Hematopoietic multipotent progenitor cell (in vitro differentiated cells): ENCODE measurements at regions not wholly inside any gene's neighbourhood (a gene's known extent, or its start where the extent isn't known, plus 50 kb on each side); places are given as distances from the start of the nearest gene placed in this dataset.

ENCODE experiments used
- DNase-seq, 3 donors: peaks; one replicate each; pipeline ENCODE4 v3.0.0-alpha.2; 2011 to 2015; ENCODE audit warnings: low read depth in 2 of 3, low spot score in 2 of 3

DNA sequence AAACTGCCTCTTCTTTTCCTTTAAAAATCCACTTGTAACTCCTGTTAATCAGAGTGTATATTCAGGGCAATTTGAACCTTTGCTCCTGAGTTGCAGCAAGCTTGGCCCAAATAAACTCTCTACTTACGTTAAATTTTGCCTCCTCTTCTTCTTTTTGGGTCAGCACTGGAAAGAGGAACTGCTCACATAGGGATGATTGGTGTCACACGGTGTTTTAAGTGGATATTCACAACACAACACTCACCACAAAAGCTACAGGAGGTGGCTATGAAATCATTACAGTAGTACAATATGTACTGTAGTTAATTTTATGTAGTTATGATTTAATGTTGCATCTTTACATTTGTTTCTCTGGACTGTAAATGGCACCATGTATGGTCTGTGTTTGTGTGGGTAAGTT, 96.8 kb upstream of the DOCK9 start:
- no peak for DNase-seq

DNA sequence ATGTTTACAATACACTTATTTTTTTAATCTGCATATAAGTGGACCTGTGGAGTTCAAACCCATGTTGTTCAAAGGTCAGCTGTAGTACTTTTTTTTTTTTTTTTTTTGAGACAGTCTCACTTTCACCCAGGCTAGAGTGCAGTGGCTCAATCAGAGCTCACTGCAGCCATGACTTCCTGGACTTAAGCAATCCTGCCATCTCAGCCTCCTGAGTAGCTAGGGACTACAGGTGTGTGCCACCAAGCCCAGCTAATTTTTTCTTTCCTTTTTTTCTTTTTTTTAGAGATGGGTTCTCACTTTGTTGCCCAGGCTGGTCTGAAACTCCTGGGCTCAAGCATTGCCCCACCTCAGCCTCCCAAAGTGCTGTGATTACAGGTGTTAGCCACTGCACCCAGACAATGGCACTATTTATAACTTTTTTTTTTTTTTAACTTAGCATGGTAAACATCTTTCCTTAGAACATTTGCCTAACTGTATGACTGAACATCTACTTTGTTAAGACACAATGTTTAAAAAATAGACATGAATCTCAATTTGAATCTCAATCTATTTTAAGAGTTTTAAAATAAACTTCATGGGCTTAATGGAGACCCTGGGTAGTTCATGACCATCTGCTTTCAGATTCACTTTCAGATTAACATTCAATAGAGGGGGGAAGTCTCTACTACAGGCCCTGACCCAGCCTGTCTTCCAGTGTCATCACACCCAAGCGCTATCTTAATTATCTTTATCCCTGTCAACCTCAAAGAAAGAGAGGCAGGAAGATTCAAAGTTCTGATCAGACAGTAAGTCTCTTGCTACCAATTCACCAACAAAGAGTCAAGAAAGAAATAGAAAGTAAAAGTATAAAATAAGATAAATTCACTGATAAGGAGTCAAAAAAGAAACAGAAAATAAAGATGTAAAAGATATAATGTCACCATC, 97.7 kb upstream of the DOCK9 start:
- DNase-seq, result no peak

DNA sequence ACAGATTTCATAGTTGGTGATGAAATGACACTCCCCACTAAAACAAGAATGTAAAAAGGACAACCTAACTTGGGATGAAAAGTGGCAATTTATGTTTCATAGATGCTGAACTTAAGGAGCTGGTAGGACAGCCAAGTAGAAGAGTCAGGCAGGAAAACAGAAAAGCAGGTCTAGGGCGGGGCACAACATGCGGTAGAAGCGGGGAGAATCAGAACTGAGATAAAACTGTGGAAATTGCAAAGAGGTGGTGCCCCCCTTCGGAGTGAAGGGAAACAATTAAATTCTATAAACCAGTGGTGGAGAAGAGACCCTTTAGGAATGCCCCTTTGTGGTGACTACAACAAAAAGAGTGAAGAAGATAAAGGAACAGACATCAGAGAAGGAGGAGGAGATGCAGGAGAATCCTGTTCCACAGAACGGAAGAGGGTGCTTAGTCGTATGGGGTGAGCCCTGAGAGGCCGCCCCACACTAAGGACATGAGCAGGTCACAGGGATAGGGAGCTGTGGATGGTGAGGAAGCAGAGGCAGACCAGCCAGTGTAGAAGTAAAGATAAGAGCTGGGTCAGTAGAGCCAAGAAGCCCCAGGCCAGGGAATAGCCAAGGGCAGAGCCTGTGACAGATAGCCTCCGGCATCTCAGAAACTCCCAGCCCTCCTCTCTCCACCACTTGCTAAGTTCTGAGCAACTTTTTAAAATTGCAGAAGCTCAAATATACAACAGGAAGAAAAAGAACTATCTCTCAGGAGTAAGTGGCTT, 100.3 kb upstream of the DOCK9 start:
- DNase-seq, result no peak

DNA sequence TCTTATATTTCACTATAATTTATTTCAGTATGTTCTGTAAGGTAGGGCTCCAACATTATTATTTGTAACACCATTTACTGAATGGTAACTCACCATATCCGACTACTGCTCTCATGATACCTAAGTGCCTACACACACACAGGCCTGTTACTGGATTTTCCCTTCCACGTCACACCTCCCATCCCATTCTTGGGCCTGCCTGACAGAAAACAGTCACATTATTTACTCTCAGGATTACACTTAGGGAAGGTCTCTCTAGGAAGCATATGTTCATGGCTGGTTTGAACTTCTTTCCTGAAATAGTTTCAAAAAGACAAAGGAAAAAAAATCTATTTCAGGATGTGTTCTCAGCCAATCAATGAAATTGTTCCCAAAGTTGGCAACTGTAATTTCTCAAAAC, 102.3 kb upstream of the DOCK9 start:
- DNase-seq, result no peak

DNA sequence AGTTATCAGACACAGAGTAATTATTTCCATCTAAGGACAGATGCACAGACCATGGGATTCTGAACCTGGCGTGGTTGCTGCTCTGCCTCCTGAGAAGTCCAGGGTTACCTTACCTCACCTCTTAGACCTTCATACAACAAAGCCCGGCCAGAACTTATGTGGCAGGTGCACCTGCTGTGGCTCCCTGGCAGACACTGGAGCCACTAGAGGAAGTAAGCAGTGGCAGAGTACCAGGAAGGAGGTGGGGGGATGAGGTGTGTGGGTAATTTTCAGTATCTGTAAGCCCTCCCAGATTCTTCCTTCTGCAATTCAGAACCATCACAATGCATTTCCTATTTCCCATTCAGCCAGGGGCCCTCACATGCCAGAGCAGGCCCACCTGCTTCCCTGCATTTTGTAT, 106.1 kb upstream of the DOCK9 start:
- DNase-seq, result no peak

DNA sequence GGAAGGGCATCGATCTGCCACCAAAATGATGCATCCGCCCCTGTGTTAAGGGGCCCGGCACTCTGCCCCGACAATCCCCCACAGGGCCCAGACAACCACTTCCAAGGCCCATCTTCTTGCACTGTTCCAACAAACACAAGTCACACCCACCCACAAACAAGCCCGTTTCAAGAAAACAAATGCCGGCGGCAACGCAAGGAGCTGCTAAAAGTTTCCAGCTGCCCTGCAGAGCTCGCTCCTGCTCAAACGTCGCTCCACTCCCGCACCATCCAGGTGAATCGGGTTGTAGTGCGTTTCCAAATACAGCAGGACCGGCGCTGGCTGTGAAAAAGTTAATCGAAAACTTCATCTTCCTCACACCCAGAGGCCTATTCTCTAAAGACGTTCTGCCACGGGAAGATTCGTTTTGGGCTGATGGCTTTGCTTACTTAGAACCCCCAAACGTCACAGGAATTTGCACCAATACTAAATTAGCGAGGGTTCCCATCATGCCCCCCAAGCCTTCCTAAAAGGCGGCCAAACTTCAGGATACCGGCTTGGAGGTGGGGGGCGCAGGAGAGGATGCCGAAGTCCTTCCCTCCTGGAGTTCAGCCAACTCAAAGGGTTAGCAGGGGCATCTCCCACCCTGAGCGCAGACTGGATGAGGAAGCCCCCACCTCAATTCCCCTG, 107.4 kb upstream of the DOCK9 start:
- no peak for DNase-seq

DNA sequence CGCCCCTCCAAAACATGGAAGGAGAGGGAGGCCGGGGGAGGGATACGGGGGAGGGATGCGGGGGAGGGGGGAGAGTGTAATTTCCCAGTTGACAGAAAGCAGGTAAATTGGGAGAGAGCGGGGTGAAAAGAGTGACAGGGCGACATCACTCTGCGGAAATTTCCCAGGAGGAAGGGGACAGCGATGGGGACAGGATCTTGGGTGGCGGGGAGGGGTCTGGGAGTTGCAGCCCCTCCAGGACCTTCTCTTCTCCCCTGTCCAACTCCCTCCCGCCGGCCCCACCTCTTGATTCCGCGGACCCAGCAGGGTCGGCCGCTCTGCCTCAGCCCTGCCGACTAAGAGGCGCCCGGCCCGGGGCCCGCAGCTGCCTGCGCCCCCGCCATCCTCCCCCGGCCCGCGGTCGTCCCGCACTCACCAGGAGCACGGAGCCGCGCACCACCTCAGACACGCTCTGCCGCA, 108.0 kb upstream of the DOCK9 start:
- DNase-seq, result no peak

DNA sequence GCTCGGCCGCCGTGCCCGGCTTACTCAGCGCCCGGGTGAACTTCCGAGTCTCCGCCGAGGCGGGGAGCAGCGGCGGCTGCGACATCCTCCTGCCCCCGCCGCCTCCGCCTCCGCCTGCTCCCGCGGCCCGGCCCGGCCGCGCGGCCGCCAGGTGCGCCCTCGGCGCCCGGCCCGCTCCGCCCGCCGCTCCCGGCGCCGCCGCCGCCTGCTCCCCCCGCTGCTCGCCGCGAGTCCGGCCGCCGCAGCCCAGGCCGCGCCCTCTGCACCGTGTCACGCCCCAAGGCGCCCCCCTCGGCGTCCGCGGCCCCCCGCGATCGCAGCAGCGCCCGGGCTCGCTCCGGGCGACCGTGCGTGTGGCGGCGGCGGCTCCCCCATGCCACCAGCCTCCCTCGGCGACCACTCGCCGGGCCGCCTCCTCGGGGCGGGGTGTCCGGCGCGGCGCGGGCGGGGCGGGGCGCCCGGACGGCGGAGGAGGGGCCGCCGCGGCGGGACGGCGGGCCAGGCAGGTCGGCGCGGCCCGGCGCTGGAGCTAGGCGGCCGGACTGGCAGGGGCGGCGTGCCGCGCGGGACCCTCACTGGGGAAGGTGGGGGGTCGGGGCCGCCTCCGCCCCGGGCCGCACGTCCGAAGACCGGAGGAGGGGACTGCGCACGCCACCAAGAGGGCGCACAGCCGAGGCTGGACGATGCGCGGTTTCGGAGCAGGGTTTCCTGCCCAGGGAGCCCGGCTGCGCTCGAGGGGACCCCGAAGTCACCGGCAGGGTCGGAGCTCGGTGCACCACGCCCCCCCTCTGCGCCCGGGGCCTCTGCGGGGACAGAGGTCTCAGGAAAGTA, 108.6 kb upstream of the DOCK9 start:
- DNase-seq, result peak; percentile 55 to 80 (median 62)

DNA sequence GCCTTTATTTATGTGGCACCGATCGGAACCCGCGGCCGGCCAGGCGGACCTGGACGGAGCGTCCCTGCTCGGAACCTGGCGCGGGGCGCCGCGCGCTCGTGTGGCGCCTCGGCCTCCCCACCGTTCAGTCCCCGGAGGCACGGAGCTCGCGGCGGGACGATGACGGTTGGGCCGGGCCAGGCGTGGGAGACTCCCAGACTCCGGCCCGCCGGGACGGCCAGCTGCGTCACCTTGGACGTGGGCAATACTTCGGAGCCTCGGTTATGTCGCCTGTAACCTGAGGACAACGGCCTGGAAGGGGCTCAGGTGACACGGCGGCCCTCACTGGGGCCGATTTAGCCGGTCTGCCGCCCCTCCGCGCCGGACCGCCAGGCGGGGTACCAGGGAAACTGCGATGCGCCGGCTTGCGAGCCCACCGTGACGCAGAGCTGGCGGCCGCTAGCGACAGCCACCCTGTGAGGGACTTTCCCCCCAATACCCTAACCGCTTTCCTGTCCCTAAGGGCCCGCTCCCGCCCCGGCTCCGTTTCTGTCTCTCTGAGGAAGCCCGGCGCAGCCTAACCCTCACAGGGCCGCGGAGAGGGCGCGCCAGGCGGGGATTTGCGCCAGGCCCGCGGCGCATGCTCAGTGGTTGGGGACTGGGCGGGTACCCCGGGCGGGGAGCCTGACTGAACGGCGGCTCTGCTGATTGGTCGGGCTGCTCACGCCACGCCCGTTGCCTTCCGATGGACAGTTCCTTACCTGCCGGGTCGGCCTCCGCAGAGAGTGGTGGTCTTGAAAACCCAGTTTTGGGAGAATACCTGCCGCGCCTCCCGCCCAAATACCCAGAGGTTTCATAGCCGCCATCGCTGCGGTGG, 109.5 kb upstream of the DOCK9 start:
- peak; percentile 75 to 88 (median 81) for DNase-seq

DNA sequence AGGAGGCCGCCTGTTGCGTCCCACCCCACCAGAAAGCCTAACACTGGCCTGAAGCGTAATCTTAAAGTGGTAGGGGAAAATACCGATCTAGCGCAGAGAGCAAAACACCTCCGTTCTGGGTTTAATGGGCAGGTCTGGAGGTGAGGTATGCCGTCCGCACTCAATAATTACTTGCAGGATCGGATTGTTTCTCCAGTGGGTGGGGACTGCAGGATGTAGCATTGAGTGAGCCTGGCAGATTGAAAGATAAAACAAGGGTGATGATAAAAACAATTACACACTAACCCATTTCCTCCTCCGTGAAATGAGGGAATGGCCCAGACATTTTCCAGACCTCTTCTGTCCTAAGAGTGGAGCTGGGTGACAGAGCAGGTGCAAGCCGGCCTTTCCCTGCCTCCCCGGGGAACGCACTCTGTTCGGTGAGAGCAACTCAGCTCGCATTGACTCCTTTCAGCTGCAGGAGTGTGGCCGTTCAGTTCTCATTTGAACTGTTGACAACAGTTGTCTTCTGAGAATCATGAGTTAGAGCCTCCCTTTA, 110.2 kb upstream of the DOCK9 start:
- peak in 1 of 3 donors; percentile 6 for DNase-seq

DNA sequence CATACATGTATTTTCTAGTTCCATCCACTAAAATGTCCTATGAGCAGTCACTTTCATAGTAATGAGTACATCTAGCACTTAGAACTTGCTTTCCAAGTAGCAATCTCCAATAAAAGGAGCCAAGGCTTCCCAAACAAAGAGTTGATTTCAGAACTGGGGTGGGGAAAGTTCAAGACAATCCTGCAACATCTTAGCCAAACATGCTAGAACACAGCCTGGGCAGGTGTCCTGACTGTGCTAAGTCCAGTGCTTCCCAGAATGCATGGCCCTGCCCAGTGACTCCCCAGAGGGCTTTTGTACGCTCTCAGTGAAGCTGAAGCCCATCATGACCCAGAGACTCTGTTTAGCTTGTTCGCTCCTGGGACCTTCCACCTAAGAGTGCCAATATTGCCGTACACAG, 106.7 kb upstream of the UBAC2 start:
- DNase-seq, result no peak

DNA sequence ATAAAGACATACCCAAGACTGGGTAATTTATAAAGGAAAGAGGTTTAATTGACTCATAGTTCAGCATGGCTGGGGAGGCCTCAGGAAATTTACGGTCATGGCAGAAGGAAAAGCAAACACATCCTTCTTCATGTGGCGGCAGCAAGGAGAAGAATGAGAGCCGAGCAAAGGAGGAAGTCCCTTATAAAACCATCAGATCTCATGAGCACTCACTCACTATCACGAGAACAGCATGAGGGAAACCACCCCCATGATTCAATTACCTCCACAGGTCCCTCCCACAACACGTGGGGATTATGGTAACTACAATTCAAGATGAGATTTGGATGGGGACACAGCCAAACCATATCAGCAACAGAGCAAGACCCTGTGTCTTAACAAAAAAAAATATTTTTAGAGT, 98.8 kb upstream of the UBAC2 start:
- DNase-seq, result peak in 2 of 3 donors; percentile 18 to 60

DNA sequence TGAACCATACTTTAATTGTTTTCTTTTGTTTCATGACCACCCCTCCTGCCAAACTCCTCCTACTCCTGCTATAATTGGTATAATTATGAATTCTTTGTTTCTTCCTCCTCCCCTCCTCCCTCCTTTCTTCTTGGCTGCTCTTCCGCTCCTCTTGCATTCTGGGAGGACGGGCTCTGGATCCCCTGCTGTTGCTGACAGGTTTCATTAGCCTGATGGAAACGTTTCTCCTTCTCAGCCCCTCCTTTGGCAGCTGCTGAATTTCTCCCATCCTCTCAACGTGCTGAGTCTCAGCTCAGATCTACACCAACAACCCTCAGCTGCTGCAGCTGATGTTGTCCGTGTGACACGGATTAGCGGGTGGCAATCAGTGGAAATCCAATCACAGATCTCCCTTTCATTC, 97.1 kb upstream of the UBAC2 start:
- DNase-seq, result no peak

DNA sequence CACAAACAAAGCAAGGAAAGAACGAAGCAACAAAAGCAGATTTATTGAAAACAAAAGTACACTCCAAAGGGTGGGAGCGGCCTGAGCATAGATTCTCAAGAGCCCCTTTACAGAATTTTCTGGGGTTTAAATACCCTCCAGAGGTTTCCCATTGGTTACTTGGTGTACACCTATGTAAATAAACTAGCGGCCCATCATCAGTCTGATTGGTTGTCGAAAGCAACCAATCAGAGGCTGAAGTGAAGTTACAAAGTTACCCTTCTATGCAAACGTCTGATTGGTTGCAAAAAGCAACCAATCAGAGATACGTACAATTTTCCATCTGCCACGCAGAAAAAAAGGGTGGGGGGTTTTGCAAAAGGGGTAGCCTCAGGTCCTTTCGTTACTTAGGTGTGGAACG, 96.3 kb upstream of the UBAC2 start:
- DNase-seq, result no peak

DNA sequence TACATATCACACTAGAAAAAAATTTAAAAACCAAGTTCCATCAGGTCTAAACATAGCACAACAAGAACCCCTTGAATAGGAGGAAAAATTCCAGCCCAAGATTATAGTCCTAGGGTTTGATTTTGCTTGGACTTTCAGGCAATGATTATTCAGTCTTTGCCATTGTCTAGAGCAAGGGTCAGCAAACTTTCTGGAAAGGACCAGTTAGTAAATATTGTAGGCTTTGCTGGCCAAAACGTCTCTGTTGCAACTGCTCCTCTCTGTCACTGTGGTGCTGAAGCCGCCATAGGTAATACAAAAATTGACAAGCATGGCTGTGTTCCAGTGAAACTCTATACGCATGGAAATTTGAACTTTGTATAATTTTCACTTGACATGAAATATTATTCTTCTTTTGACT, 95.5 kb upstream of the UBAC2 start:
- DNase-seq, result no peak

DNA sequence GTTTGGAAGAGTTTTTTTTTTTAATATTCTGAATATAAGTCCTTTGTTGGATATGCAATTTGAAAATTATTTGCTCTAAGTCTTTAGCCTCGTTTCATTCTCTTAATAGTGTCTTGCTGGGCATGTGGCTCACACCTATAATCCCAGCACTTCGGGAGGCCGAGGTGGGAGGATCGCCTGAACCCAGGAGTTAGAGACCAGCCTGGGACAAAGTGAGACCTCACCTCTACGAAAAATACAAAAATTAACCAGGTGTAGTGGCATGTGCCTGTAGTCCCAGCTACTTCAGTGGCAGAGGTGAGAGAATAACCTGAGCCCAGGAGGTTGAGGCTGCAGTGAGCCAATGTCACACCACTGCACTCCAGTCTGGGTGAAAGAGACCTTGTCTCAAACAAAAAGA, 87.3 kb upstream of the UBAC2 start:
- no peak for DNase-seq

DNA sequence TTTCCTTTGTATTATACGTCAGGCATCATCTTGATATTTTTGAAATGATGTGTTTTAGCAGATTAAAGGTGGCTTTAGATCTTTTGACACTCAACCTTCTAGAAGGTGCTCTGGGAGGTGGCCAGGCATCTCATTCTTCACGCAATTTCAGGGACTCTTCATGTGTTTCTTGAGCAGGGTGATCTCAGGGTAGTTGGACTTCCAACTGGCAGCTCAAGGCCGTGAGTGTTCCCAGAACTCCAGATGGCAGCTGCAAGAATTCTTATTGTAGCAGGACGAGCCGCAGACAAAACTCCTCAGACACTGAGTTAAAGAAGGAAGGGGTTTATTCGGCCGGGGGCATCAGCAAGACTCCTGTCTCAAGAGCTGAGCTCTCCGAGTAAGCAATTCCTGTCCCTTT, 82.5 kb upstream of the UBAC2 start:
- no peak for DNase-seq

DNA sequence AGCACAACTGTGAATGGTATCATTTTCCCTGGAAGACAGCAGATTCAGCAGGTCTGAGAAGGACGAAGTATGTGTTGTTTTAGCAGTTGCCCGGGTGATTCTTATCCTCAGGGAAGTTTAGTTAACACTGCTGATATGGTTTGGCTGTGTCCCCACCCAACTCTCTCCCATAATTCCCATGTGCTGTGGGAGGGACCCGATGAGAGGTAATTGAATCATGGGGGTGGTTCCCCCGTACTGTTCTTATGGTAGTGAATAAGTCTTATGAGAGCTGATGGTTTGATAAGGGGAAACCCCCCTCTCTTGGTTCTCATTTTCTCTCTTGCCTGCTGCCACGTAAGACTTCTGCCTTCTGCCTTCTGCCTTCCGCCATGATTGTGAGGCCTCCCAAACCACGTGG, 81.0 kb upstream of the UBAC2 start:
- peak in 2 of 3 donors; percentile 14 to 18 for DNase-seq

DNA sequence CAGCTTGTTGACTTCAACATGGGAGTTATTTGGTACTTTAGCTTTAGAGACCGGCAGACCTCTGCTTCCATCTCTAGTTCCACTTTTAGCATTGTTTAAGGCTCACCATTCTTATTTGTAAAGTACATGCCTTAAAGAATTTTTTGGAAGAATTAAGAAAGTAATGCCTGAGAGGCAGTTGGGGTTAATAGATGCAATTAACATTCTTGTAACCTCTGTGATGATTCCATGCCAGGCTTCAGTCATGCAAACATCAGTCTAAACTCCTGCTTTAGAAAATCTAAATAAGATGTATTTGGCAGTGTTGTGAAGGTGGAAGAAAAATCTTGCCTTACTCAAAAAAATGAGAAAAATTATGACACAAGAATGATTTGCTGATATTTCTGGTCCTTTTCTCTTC, 79.9 kb upstream of the UBAC2 start:
- no peak for DNase-seq
